GM12878 (cell line): ENCODE measurements at regions not wholly inside any gene's neighbourhood (a gene's known extent, or its start where the extent isn't known, plus 50 kb on each side); places are given as distances from the start of the nearest gene placed in this dataset.

Experiments used
- ATAC-seq: fragments of 200-7000 bp; cut with Tn5 transposase; 3 replicates; pipeline ENCODE4 v1.9.1; 2020; ENCODE audit warnings: mild to moderate bottlenecking, moderate library complexity
- BruUV-seq: library from RNA; stranded (reverse); fragments of 400-500 nt; replicated peaks from 2 replicates; lab custom pipeline; 2021; lab: Mats Ljungman, UMichigan
- CTCF ChIA-PET: fragments of 300-600 bp; sonication (Branson Sonifier 250); formaldehyde crosslinking; extraction: SDS; loops from one replicate; lab custom pipeline; 2021; ENCODE audit warnings: inconsistent platforms; lab: Yijun Ruan, JAX
- POLR2A ChIA-PET: fragments of 350-600 bp; formaldehyde crosslinking; extraction: SDS; loops from one replicate; lab custom pipeline; 2021; ENCODE audit warnings: inconsistent platforms; lab: Charles Lee
- RAD21 ChIA-PET: fragments of 300-600 bp; sonication (Branson Sonifier 250); formaldehyde crosslinking; loops from one replicate; lab custom pipeline; 2023; ENCODE audit warnings: antibody characterized with exemption; ENCODE audit not compliant: unreplicated experiment; lab: Charles Lee
- SMC1A ChIA-PET: fragments of 300-600 bp; sonication (Branson Sonifier 250); formaldehyde crosslinking; loops from one replicate; lab custom pipeline; 2023; ENCODE audit not compliant: unreplicated experiment, uncharacterized antibody; lab: Charles Lee
- DNase-seq: peaks from one replicate; pipeline ENCODE4 v3.0.0-alpha.2; 2011; ENCODE audit warnings: low read depth, low spot score
- FAIRE-seq: peaks from 3 replicates; lab custom pipeline; 2011; peaks lifted over from hg19 to GRCh38; lab: Jason Lieb, UNC
- H2AFZ ChIP-seq: 2 replicates; pipeline ENCODE4 v1.6.0; 2011; ENCODE audit warnings: low read depth, low read length, control low read depth; ENCODE audit not compliant: control insufficient read depth
- H3K27ac ChIP-seq: 2 replicates; pipeline ENCODE4 v1.5.1; 2011; ENCODE audit warnings: control low read depth; ENCODE audit not compliant: control insufficient read depth, insufficient read depth
- H3K27me3 ChIP-seq, 2 experiments: replicated peaks in 1 of 2; 2 replicates each; pipeline versions ENCODE4 v1.6.0 to v1.6.1; 2011; ENCODE audit warnings: low read length in 1 of 2; ENCODE audit not compliant: control insufficient read depth in 2 of 2, insufficient read depth in 2 of 2
- H3K36me3 ChIP-seq, 2 experiments: 2 replicates each; pipeline ENCODE4 v1.5.1; 2011; ENCODE audit warnings: low read length in 1 of 2; ENCODE audit not compliant: control insufficient read depth in 2 of 2, insufficient read depth in 2 of 2
- H3K4me1 ChIP-seq: 2 replicates; pipeline ENCODE4 v1.6.1; 2011; ENCODE audit warnings: mild to moderate bottlenecking, low read length, moderate library complexity, mixed read lengths; ENCODE audit not compliant: control insufficient read depth, insufficient read depth
- H3K4me2 ChIP-seq: 2 replicates; pipeline ENCODE4 v1.6.0; 2011; ENCODE audit warnings: control low read depth; ENCODE audit not compliant: control insufficient read depth, insufficient read depth
- H3K4me3 ChIP-seq: fragments of 200-600 bp; sonication (generic); 2 replicates; pipeline ENCODE4 v1.5.1; 2016
- H3K79me2 ChIP-seq: 2 replicates; pipeline ENCODE4 v1.6.0; 2011; ENCODE audit warnings: low read length; ENCODE audit not compliant: control insufficient read depth, insufficient read depth
- H3K9ac ChIP-seq: 2 replicates; pipeline ENCODE4 v1.8.0; 2011; ENCODE audit warnings: low read length, control low read depth, mixed read lengths; ENCODE audit not compliant: control insufficient read depth, insufficient read depth
- H3K9me3 ChIP-seq: replicated peaks from 3 replicates; pipeline ENCODE4 v1.5.1; 2011; ENCODE audit warnings: mild to moderate bottlenecking, low read length; ENCODE audit not compliant: control insufficient read depth, insufficient read depth
- H4K20me1 ChIP-seq: 2 replicates; pipeline ENCODE4 v1.6.0; 2011; ENCODE audit not compliant: control insufficient read depth, insufficient read depth
- ATF7 ChIP-seq: fragments of 450-650 bp; IDR thresholded peaks from 2 replicates; pipeline ENCODE4 v1.6.1; 2016; ENCODE audit warnings: low read depth, mild to moderate bottlenecking
- BACH1 ChIP-seq: fragments of 450-650 bp; IDR thresholded peaks from 2 replicates; pipeline ENCODE4 v1.6.1; 2017; ENCODE audit warnings: mild to moderate bottlenecking, borderline replicate concordance
- CBFB ChIP-seq: IDR thresholded peaks from 2 replicates; pipeline ENCODE4 v1.6.1; 2016; ENCODE audit warnings: antibody characterized with exemption, low read depth
- ESRRA ChIP-seq: IDR thresholded peaks from 2 replicates; pipeline ENCODE4 v1.6.1; 2012; ENCODE audit warnings: mild to moderate bottlenecking, low read length, improper control_type of control experiment
- FOXM1 ChIP-seq: IDR thresholded peaks from 2 replicates; pipeline ENCODE4 v1.6.1; 2012; ENCODE audit warnings: low read depth, mild to moderate bottlenecking, inconsistent platforms, low read length, moderate library complexity
- HCFC1 ChIP-seq: fragments of 150-350 bp; IDR thresholded peaks from 2 replicates; pipeline ENCODE4 v1.6.1; 2014; ENCODE audit warnings: low read length
- KAT2A ChIP-seq: conservative IDR thresholded peaks from 2 replicates; pipeline ENCODE4 v1.6.1; 2011; ENCODE audit warnings: low read depth, low read length; ENCODE audit not compliant: control insufficient read depth
- NBN ChIP-seq: fragments of 450-650 bp; IDR thresholded peaks from 2 replicates; pipeline ENCODE4 v1.6.1; 2016
- NR2F1 ChIP-seq: fragments of 450-650 bp; conservative IDR thresholded peaks from 2 replicates; pipeline ENCODE4 v1.6.1; 2017; ENCODE audit warnings: mild to moderate bottlenecking
- SIN3A ChIP-seq: IDR thresholded peaks from 2 replicates; pipeline ENCODE4 v1.6.1; 2012; ENCODE audit warnings: low read depth, low read length, improper control_type of control experiment
- TAF1 ChIP-seq: IDR thresholded peaks from 2 replicates; pipeline ENCODE4 v1.6.1; 2011; ENCODE audit warnings: mild to moderate bottlenecking, low read depth, low read length, borderline replicate concordance
- ZNF622 ChIP-seq: fragments of 450-650 bp; IDR thresholded peaks from 2 replicates; pipeline ENCODE4 v1.6.1; 2017; ENCODE audit warnings: mild to moderate bottlenecking, inconsistent platforms
- WGBS: methylation state at CpG from one replicate; pipeline ENCODE4 v1.1.6; 2016; ENCODE audit warnings: low lambda C conversion rate; ENCODE audit not compliant: insufficient replicate concordance, insufficient coverage; ENCODE audit errors: missing lambda C conversion rate; 5-methylcytosine and 5-hydroxymethylcytosine counted together
- in situ Hi-C: fragments of 300-500 bp; cut with MboI; formaldehyde crosslinking; loops from 9 replicates; pipeline ENCODE4 v1.14.3; 2018; ENCODE audit warnings: mixed read lengths
- intact Hi-C: fragments of 100-400 bp; cut with micrococcal nuclease; formaldehyde crosslinking; loops from one replicate; pipeline ENCODE4 v1.14.2; 2022; ENCODE audit not compliant: unreplicated experiment
- TF ChIP-seq, protein P1 (sequence below): fragments of 450-650 bp; IDR thresholded peaks from 2 replicates; pipeline ENCODE4 v1.6.1; 2017; ENCODE audit warnings: mild to moderate bottlenecking

DNA sequence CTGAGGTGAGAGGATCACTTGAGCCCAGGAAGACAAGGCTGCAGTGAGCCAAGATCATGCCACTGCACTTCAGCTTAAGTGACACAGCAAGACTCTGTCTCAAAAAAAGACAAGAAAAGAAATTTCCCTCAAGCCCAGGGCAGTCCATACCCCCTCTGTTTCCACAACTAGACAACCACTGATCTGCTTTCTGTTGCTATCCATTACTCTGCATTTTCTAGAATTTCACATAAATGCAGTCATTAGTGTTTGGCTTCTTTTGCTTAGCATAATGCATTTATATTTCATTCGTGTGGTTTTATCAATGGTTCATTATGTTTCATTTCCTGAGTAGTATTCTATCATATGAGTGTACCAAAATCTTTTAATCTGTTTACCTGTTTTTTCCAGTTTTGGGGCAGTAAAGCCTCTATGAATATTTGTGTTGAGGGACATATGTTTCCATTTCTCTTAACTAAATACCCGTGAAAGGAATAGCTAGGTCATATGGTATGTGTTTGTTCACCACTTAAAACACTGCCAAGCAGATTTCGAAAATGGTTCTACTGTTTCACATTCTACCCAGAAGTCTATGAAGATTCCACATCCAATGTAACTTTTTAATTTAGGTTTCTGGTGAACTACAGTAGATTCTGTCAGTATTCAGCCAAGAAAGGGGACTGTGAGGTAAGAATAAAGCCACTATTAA, 271.8 kb downstream of the ZNF608 start:
- Histone ChIP-seq H3K27ac (no peak overlapping the region), H4K20me1 (no peaks in the 10 kb centered on the region), H3K36me3 (no peaks in the 10 kb centered on the region), H3K4me3 (no peak overlapping the region), H2AFZ (no peak overlapping the region), H3K9me3 (no peaks in the 10 kb centered on the region), H3K9ac (no peak overlapping the region), H3K27me3 (no peaks in the 10 kb centered on the region), H3K4me2 (no peak overlapping the region), H3K4me1 (no peaks in the 10 kb centered on the region), H3K79me2 (no peaks in the 10 kb centered on the region)
- CTCF ChIA-PET, result interaction anchor here (0.7 kb wide), 1 partner anchor 803 kb away, joined by 3 read pairs; no protein-coding TSS in a partner anchor
- RAD21 ChIA-PET, result no interaction called here
- no peak for DNase-seq
- POLR2A ChIA-PET, result no interaction called here
- intact Hi-C loops, result no loop called here
- SMC1A ChIA-PET, result interaction anchor here (0.6 to 2.0 kb wide), 4 partner anchors 9 to 1706 kb away, joined by 3 to 4 read pairs (median 4); no protein-coding TSS in a partner anchor
- in situ Hi-C loops, result no loop called here
- no peak for ATAC-seq
- TF ChIP-seq HCFC1, result no peak
- TF ChIP-seq ATF7, result no peak
- no peak for TF ChIP-seq TAF1
- TF ChIP-seq ESRRA, result no peak
- no peak for TF ChIP-seq ZNF622
- TF ChIP-seq KAT2A, result no peak
- no peak for TF ChIP-seq NR2F1
- no peak for TF ChIP-seq FOXM1
- TF ChIP-seq CBFB, result no peak
- TF ChIP-seq, protein P1, sequence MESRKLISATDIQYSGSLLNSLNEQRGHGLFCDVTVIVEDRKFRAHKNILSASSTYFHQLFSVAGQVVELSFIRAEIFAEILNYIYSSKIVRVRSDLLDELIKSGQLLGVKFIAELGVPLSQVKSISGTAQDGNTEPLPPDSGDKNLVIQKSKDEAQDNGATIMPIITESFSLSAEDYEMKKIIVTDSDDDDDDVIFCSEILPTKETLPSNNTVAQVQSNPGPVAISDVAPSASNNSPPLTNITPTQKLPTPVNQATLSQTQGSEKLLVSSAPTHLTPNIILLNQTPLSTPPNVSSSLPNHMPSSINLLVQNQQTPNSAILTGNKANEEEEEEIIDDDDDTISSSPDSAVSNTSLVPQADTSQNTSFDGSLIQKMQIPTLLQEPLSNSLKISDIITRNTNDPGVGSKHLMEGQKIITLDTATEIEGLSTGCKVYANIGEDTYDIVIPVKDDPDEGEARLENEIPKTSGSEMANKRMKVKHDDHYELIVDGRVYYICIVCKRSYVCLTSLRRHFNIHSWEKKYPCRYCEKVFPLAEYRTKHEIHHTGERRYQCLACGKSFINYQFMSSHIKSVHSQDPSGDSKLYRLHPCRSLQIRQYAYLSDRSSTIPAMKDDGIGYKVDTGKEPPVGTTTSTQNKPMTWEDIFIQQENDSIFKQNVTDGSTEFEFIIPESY, result no peak
- no peak for TF ChIP-seq BACH1
- TF ChIP-seq SIN3A, result no peak
- no peak for TF ChIP-seq NBN
- no TSS peak for BruUV-seq
- 39% methylated on average over 3 of the region's 3 CpGs for WGBS
- FAIRE-seq, result no peak
